ENCODE measurements at regions not wholly inside any gene's neighbourhood (a gene's known extent, or its start where the extent isn't known, plus 50 kb on each side); places are given as distances from the start of the nearest gene placed in this dataset.
A peak's percentile ranks its signal among the peaks of the same experiment; 100 is the strongest.
"Not testable (repeated sequence)": the region's sequence is repeated elsewhere in the genome, so short reads cannot be mapped to it uniquely, and the experiment has no call there.

DNA sequence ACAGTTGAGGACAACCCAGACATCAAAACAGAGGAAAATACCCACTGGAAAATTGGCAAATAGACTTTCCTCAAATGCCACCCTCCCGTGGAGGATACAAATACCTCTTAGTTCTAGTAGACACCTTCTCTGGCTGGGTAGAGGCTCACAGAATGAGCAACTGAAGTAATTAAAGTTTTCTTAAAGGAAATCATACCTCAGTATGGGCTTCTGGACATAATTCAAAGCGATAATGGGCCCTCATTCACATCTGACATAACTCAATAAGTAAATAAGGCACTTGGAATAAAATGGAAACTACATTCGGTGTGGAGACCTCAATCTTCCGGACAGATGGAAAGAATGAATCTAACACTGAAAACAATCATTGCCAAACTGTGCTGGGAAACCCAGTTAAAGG is 115.2 kb upstream of the PLCL2 start:
- no peak for DNase-seq (ENCODE audit: low read depth in 2 of 2)

DNA sequence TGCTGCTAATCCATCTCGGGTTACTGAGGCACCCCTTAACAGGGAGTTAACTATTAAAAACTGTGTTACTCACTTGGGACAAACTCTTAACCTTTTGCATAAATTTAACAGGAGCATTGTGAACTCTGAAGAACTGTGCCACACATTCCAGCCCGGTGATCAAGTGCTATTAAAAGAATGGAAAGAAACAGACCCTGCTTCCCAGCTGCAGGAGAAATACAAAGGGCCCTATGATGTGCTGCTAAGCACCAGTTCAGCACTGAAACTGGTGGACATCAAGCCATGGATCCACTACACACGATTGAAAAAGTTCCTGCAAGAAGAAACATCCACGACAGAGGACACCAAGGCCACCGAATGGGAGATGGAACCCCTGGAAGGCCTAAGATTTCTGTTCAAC is 114.7 kb upstream of the PLCL2 start:
- no peak for DNase-seq (ENCODE audit: low read depth in 2 of 2)

- no peak for DNase-seq (ENCODE audit: low read depth in 2 of 2)
Measured at GRCh38 chr3:16770792-16771191, 114.0 kb upstream of the PLCL2 start.

DNA sequence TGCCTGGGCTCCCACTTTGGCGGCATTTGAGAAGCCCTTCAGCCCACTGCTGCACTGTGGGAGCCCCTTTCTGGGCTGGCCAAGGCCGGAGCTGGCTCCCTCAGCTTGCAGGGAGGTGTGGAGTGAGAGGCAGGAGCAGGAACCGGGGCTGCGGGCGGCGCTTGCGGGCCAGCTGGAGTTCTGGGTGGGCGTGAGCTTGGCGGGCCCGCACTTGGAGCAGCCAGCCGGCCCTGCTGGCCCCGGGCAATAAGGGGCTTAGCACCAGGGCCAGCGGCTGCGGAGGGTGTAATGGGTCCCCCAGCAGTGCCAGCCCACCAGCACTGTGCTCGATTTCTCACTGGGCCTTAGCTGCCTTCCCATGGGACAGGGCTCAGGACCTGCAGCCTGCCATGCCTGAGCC is 111.2 kb upstream of the PLCL2 start:
- not testable (repeated sequence) for DNase-seq (ENCODE audit: low read depth in 2 of 2)

GRCh38 chr3:16774536-16774935 is 110.2 kb upstream of the PLCL2 start:
- DNase-seq (ENCODE audit: low read depth in 2 of 2): not testable (repeated sequence)

DNA sequence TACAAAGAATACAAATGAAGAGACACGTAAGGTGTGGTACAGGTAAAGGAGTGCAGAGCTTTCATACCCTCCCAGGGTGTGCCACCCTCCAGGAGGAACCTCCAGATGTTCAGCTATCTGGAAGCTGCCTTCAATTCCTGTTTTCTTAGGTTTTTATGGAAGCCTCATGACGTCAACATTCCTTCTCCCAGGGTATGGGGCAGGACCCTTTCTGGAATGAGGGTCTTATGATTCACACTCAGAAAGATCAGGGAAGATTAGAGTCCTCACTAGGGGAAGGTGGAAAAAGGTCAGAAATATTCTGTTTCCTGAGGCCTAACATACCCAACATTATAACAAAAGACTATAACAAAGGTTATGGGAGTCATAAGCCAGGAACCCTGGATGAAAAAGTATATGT is 99.8 kb upstream of the PLCL2 start:
- no peak for DNase-seq (ENCODE audit: low read depth in 2 of 2)

DNA sequence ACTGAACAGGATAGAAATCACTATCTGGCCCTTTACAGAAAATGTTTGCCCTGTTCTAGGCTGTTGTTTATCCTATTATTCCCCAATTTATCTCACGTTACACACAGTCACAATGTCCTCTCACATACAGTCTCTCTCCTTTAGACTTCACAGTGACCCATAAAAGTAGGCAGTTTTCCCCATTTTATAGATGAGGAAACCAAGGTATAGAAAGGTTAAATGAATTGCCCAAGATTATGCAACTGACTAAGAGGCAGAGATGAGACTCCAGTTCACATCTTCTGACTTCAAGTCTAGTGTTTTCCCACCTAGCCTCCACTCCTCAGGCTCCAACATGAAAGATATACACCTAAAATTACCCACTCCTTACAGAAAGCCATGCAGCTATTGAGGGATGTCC is 99.3 kb upstream of the PLCL2 start:
- DNase-seq (ENCODE audit: low read depth in 2 of 2): no peak

DNA sequence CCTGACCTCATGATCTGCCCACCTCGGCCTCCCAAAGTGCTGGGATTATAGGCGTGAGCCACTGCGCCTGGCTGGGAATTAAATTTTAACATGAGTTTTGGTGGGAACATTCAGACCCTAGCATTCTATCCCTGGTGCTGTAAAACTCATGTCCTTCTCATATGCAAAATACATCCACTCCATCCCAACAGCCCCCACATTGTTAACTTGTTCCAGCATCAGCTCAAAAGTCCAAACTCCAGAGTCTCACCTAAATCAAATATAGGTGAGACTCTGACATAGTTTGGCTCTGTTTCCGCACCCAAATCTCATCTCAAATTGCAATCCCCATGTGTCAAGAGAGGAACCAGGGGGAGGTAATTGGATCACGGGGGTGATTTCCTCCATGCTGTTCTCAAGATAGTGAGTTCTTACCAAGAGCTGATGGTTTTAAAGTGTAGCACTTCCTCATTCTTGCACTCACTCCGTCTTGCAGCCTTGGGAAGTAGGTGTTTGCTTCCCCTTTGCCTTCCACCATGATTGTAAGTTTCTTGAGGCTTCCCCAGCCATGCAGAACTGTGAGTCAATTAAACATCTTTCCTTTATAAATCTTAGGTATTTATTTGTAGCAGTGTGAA is 96.2 kb upstream of the PLCL2 start:
- no peak for DNase-seq (ENCODE audit: low read depth in 2 of 2)

DNA sequence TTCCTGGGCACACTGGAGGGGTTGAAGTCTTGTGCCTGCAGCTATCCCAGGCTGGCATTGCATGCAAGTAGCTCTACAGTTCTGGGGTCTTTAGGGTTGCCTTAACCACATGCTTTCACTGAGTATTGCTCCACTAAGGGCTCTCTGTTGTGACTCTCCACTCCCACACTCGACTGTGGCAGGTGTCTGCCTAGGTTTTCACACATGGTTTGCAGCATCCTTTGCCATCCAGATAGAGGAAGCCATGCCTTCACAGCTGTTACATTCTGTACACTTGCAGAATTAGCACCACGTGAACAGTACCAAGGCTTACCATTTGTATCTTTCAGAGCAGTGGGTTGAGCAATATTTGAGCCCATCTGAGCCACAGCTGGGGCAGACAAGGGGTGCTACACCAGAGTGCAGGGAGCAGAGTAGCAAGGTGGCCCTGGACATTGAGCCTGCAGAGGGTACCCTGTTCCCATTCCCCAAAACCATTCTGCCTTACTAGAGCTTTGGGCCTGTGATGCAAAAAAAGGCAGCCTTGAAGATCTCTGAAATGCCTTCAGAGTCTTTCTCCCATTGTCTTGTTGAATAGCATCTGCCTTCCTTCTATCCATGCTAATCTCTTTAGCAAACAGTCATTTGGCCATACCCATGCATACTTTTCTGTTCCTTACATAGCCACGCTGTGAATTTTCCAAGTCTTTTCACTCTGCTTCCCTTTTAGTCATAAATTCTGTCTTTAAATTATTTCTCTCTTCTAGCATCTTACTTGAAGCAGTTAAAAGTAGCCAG is 95.2 kb upstream of the PLCL2 start:
- peak; percentile 10 to 12 for DNase-seq (ENCODE audit: low read depth in 2 of 2)

- no peak for DNase-seq (ENCODE audit: low read depth in 2 of 2)
Measured at GRCh38 chr3:16790432-16791400, 94.0 kb upstream of the PLCL2 start.

- no peak for DNase-seq (ENCODE audit: low read depth in 2 of 2)
Measured at GRCh38 chr3:16793321-16793720, 91.4 kb upstream of the PLCL2 start.

DNA sequence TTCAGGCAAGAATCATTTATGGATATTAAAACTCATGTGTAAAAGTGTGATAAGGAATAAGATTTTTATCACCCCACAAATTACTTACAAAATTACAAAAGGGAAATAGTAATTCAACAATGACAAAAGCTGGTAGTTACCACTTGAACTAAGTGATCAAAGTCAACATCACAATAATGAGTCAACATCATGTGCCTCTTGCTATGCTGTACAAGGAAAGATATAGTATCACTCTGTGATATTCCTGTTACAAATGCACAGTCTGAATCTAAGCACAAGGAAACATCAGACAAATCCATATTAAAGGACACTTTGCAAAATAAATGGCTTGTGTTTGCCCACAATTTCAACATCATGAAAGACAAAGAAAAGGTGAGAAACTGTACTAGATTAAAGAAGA is 90.5 kb upstream of the PLCL2 start:
- no peak for DNase-seq (ENCODE audit: low read depth in 2 of 2)

- no peak for DNase-seq (ENCODE audit: low read depth in 2 of 2)
Measured at GRCh38 chr3:16795581-16795980, 89.2 kb upstream of the PLCL2 start.

- DNase-seq (ENCODE audit: low read depth in 2 of 2): no peak
Measured at GRCh38 chr3:16797831-16798230, 86.9 kb upstream of the PLCL2 start.

GRCh38 chr3:16798738-16799137 is 86.0 kb upstream of the PLCL2 start:
- no peak for DNase-seq (ENCODE audit: low read depth in 2 of 2)

GRCh38 chr3:16800361-16800760 is 84.4 kb upstream of the PLCL2 start:
- no peak for DNase-seq (ENCODE audit: low read depth in 2 of 2)

DNA sequence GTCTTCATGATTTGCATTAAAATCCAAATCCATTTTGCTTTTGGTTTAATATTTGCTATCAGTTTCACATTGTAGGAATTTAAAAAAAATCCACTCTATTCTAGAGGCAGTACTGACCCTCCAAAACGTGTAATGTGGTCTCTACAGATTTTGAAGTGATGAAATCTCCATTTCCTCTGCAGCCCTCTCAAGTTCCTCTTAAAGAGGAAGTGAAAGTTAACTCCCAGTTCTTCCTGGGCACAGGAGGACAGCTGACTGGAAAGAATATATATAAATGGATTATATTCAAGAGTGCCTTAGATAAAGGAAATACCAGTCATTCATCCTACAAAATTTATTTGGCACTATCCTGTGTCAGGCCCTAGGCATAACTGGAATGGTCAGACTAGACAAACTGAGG is 83.5 kb upstream of the PLCL2 start:
- DNase-seq (ENCODE audit: low read depth in 2 of 2): no peak

GRCh38 chr3:16801698-16802097 is 83.1 kb upstream of the PLCL2 start:
- no peak for DNase-seq (ENCODE audit: low read depth in 2 of 2)

DNA sequence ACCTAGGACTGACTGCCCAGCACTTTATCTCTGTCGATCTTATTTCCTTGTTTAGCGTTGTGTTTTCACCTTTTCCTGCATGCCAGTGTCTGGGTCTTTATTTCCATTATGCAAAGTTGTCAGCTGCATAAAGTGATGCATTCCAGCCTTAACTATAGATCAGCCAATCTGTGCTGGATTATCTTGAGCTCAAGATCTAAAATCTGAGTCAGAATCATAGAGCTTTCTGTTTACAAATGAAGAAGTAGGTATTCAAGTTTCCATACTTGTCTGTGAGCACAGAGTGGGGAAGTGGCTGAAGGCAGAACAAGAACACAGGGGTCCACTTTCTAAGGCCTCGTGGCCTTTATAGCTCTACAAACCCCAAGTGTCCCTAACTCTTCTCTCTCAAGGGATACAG is 82.4 kb upstream of the PLCL2 start:
- DNase-seq (ENCODE audit: low read depth in 2 of 2): no peak

DNA sequence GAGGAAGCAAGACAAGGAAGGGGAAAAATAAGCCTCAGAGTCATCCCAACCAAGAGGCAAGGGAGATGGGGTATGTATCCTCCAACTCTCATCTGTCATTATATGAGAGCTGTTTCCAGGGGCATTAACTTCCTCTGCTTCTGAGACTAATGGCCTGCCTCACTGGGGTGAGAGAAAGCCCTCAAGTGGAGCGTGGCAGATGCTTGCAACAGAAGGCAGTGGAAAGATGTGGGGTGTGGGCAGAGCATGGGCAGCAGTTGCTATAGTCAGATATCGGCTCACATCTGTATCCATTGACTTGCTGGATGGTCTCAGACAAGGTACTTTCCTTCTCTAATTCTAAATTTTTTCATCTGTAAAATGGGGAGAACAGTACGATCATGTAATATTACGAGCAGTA is 81.7 kb upstream of the PLCL2 start:
- no peak for DNase-seq (ENCODE audit: low read depth in 2 of 2)

DNA sequence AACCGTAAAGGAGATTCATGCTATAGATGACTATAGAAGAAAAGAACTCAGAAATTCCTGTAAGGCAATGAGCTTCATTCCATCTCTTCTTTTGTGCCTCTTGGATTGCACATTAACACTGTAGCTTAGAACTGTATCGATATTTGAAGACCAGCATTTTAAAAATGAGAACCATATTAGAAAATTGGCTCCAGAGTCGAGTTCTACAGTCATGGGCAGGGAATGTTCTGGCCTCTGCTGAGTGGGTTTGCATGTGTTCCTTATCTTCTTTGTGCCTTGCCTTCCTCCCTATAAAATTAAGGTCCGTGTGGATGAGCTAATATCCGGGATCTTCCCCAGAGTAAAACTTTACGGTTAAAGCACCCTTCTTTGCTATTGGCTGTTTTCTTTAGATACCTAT is 77.4 kb upstream of the PLCL2 start:
- DNase-seq (ENCODE audit: low read depth in 2 of 2): no peak

DNA sequence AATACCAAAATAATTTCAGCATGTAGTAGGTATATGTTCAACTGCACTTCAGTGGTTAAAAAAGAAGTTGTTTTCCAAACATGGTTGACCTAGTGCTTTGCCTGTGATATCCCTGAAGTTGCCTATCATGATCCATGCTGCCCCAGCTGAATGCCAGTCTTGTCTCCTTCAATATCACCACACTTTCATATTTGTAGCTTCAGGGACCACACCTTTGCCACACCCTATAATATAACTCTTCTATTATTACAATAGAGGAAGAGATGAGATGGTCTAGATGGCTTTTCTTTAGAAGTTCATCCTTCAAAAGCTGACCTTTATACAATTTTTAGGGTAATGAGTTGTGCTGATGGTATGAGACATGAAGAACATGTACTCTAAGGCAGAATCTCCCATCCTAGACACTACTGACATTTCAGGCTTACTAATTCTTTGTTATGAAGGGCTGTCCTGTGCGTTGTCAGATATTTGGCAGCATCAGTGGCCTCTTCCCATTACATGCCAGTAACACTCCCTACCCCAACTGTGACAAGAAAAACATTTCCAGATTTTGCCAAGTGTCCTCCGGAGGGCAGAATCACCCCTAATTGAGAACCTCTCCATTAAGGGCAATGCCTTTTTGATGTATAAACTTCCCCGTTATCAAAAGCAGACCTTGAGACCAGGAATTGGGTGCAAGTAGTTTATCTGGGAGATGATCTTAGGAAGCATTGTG is 76.2 kb upstream of the PLCL2 start:
- DNase-seq (ENCODE audit: low read depth in 2 of 2): no peak
